Adrenal gland (tissue), 5 donors: ENCODE measurements at regions not wholly inside any gene's neighbourhood (a gene's known extent, or its start where the extent isn't known, plus 50 kb on each side); places are given as distances from the start of the nearest gene placed in this dataset.

ENCODE experiments used
- POLR2A ChIP-seq, 2 donors: fragments of 450-650 bp; IDR thresholded peaks; one replicate each; pipeline ENCODE4 v1.6.1; 2017; ENCODE audit warnings: antibody characterized with exemption in 2 of 2, mild to moderate bottlenecking in 2 of 2, moderate library complexity in 1 of 2
- TF ChIP-seq, protein P1 (sequence below), 6 experiments: fragments of 450-650 bp in 4 of 6; fragments of 200-600 bp in 2 of 6; sonication (generic) in 1 of 6; IDR thresholded peaks; 1 replicate in 5 of 6; 2 replicates in 1 of 6; pipeline versions ENCODE4 v1.5.1 to v1.8.0; 2016 to 2021; ENCODE audit warnings: antibody characterized with exemption in 6 of 6, mild to moderate bottlenecking in 2 of 6, moderate library complexity in 1 of 6
- donor health status: DM: no; HTN: no; CAD: no.

DNA sequence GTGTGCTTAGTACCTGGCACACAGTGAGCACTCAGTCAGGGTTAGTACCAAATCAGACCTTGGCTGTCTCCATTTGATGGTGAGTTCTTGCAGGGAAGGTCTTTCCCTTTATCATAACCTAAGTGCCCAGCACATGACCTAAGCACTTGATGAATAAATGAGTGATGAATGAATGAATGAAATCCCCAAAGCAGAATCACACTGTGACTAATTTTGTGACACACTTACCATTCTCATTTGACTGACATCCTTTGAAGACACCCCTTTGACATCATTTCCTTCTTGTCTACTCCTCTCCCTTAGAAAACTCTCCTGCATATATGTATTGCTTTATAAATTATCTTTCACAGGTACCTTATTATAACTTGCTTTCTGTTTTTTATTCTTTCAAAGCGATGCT lies 130.2 kb upstream of the ELL2 start:
- TF ChIP-seq, protein P1, sequence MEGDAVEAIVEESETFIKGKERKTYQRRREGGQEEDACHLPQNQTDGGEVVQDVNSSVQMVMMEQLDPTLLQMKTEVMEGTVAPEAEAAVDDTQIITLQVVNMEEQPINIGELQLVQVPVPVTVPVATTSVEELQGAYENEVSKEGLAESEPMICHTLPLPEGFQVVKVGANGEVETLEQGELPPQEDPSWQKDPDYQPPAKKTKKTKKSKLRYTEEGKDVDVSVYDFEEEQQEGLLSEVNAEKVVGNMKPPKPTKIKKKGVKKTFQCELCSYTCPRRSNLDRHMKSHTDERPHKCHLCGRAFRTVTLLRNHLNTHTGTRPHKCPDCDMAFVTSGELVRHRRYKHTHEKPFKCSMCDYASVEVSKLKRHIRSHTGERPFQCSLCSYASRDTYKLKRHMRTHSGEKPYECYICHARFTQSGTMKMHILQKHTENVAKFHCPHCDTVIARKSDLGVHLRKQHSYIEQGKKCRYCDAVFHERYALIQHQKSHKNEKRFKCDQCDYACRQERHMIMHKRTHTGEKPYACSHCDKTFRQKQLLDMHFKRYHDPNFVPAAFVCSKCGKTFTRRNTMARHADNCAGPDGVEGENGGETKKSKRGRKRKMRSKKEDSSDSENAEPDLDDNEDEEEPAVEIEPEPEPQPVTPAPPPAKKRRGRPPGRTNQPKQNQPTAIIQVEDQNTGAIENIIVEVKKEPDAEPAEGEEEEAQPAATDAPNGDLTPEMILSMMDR (IDR thresholded peaks at IDR 0.05), result no peak
- TF ChIP-seq POLR2A (IDR thresholded peaks at IDR 0.05), result no peak
